ENCODE measurements at regions not wholly inside any gene's neighbourhood (a gene's known extent, or its start where the extent isn't known, plus 50 kb on each side); places are given as distances from the start of the nearest gene placed in this dataset.

- no peak for TF ChIP-seq CTCF (IDR thresholded peaks at IDR 0.05)
- no peak for TF ChIP-seq EZH2phosphoT487 (IDR thresholded peaks at IDR 0.05)
- TF ChIP-seq EZH2 (IDR thresholded peaks at IDR 0.05), result no peak
These were observed 1082.1 kb downstream of the ZPLD1 start for GRCh38 chr3:103516950-103517349.

Data from neural progenitor cell (in vitro differentiated cells).